ENCODE measurements at regions not wholly inside any gene's neighbourhood (a gene's known extent, or its start where the extent isn't known, plus 50 kb on each side); places are given as distances from the start of the nearest gene placed in this dataset.

DNA sequence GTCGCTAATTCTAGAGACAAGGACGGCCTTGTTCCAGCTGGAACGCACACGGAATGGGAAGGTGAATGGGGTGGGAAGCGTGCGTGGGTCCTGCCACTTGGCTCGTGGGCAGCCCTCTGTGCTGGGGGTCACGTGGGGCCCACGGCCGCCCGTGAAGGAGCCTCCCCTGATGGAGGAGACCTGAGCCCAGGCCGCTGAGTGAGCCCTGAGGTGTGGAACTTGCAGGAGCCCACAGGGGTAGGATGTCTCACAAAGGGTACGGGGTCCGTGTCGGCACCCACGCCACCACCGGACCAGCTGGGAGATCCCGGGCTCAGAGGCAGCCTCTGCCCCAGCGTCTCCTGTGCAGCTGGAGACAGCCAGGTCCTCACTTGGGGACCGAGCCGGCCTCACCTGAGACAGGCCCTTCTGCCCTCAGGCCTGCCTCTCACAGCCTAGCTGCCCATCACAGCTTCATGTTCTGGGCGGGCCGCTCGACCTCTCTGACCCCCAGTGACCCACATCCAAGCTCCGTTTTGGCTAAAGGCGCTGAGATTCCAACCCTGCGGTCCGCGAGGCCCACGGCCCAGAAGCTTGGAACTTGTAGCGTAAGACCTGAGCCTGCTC is 84.8 kb downstream of the FOXL3 start:
- TF ChIP-seq, protein P1, sequence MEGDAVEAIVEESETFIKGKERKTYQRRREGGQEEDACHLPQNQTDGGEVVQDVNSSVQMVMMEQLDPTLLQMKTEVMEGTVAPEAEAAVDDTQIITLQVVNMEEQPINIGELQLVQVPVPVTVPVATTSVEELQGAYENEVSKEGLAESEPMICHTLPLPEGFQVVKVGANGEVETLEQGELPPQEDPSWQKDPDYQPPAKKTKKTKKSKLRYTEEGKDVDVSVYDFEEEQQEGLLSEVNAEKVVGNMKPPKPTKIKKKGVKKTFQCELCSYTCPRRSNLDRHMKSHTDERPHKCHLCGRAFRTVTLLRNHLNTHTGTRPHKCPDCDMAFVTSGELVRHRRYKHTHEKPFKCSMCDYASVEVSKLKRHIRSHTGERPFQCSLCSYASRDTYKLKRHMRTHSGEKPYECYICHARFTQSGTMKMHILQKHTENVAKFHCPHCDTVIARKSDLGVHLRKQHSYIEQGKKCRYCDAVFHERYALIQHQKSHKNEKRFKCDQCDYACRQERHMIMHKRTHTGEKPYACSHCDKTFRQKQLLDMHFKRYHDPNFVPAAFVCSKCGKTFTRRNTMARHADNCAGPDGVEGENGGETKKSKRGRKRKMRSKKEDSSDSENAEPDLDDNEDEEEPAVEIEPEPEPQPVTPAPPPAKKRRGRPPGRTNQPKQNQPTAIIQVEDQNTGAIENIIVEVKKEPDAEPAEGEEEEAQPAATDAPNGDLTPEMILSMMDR (IDR thresholded peaks at IDR 0.05) = no peak
- TF ChIP-seq POLR2A (IDR thresholded peaks at IDR 0.05) (no peak), EP300 (IDR thresholded peaks at IDR 0.05) (no peak)
